ENCODE measurements at regions not wholly inside any gene's neighbourhood (a gene's known extent, or its start where the extent isn't known, plus 50 kb on each side); places are given as distances from the start of the nearest gene placed in this dataset.

DNA sequence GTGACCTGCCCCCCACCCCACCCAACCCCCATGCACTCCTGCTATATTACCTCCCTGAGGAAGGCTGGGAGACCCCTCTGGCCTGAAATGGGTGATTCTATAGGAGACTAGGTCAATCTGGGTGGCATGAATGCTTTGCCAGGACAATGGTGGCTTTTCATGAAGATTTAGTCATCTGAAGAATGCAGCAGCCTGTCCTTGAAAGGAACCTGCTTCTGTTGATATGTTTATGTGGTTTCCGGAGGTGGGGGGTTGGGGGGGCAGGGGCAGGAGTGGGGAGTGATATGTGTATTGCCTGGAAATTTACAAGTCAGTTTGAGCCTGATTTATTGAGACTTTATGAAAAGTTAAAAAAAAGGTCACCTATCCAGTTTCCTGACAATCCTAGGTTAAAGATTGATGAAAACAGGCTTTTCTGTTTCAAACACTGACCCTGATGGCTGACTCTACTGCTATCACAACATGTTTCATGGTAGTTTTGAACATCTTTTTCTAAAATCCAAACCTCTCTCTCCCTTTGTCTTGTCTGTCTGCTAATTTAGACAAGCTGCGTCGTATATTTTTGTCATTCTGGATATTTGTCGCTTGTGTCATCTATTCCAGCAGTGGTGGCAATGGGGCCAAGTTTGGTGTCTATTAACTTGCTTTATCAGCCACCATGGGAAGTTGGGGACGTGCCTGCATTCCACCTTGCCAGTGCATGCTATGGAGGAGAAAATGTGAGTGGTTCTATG is 153.7 kb upstream of the EGFLAM start:
- no peak overlapping the region for H3K27ac ChIP-seq
- no peak overlapping the region for H3K4me3 ChIP-seq
- H3K9me3 ChIP-seq, result no peaks in the 10 kb centered on the region
- no peaks in the 10 kb centered on the region for H3K4me1 ChIP-seq
- intact Hi-C loops (cut with DNase I), result no loop called here
- no peaks in the 10 kb centered on the region for H3K36me3 ChIP-seq
- TF ChIP-seq, protein P1, sequence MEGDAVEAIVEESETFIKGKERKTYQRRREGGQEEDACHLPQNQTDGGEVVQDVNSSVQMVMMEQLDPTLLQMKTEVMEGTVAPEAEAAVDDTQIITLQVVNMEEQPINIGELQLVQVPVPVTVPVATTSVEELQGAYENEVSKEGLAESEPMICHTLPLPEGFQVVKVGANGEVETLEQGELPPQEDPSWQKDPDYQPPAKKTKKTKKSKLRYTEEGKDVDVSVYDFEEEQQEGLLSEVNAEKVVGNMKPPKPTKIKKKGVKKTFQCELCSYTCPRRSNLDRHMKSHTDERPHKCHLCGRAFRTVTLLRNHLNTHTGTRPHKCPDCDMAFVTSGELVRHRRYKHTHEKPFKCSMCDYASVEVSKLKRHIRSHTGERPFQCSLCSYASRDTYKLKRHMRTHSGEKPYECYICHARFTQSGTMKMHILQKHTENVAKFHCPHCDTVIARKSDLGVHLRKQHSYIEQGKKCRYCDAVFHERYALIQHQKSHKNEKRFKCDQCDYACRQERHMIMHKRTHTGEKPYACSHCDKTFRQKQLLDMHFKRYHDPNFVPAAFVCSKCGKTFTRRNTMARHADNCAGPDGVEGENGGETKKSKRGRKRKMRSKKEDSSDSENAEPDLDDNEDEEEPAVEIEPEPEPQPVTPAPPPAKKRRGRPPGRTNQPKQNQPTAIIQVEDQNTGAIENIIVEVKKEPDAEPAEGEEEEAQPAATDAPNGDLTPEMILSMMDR (IDR thresholded peaks at IDR 0.05), result no peak
- DNase-seq, result no peak
- no peaks in the 10 kb centered on the region for H3K27me3 ChIP-seq (ENCODE audit: low read depth)
- no peak for ATAC-seq

DNA sequence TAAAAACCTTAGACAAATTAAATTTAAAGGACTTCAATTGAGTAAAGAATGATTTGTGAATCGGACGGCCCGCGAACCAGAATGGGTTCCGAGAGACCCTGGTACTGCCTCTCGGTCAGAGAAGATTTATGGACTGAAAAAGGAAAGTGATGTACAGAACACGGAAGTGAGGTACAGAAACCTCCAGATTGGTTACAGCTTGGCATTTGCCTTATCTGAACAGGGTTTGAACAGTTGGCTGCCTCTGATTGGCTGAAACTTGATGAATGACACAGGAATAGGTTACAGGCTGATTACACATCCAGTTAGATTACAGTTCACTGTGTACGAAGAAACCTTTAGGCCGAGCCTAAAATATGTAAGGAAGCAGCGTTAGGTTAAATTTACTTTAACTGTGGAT is 156.5 kb upstream of the EGFLAM start:
- intact Hi-C loops (cut with DNase I), result no loop called here
- H3K36me3 ChIP-seq, result no peaks in the 10 kb centered on the region
- H3K27me3 ChIP-seq (ENCODE audit: low read depth), result no peaks in the 10 kb centered on the region
- TF ChIP-seq, protein P1 (IDR thresholded peaks at IDR 0.05), result no peak
- H3K9me3 ChIP-seq, result no peaks in the 10 kb centered on the region
- H3K27ac ChIP-seq, result no peak overlapping the region
- DNase-seq, result no peak
- no peaks in the 10 kb centered on the region for H3K4me1 ChIP-seq
- no peak for ATAC-seq
- H3K4me3 ChIP-seq, result no peak overlapping the region

DNA sequence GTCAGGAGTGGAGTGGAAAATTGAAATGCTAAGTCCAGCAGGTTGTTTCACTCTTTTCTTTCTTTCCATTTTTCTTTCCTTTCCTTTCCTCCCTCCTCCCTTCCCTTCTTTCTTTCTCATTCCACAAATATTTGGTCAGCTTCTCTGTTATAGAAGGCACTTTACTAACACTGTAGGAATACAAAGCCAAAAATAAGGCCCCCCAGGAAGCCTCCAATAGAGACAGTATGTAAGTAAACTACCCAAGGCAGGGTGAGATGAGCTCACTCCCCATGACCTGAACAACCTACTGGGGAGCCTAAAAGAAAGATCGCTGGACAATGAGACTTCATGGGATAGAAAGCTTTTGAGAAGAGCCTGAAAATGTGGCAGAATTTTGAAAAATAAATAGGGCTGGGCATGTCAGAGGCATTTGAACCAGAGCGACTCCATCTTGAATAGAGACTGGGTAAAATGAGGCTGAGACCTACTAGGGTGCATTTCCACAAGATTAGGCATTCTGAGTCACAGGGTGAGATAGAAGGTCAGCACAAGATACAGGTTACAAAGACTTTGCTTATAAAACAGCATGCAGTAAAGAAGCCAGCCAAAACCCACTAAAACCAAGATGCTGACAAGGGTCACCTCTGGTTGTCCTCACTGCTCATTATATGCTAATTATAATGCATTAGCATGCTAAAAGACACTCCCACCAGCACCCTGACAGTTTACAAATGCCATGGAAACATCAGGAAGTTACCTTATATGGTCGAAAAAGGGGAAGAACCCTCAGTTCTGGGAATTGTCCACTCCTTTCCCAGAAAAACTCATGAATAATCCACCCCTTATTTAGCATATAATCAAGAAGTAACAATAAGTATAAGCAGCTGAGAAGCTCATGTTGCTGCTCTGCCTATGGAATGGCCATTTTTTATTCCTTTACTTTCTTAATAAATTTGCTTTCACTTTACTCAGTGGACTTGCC is 158.9 kb upstream of the EGFLAM start:
- H3K27me3 ChIP-seq (ENCODE audit: low read depth), result no peaks in the 10 kb centered on the region
- H3K27ac ChIP-seq, result no peak overlapping the region
- no peak overlapping the region for H3K4me3 ChIP-seq
- intact Hi-C loops (cut with DNase I), result no loop called here
- no peaks in the 10 kb centered on the region for H3K9me3 ChIP-seq
- TF ChIP-seq, protein P1 (IDR thresholded peaks at IDR 0.05), result no peak
- no peak for ATAC-seq
- no peaks in the 10 kb centered on the region for H3K36me3 ChIP-seq
- H3K4me1 ChIP-seq, result no peaks in the 10 kb centered on the region
- no peak for DNase-seq

DNA sequence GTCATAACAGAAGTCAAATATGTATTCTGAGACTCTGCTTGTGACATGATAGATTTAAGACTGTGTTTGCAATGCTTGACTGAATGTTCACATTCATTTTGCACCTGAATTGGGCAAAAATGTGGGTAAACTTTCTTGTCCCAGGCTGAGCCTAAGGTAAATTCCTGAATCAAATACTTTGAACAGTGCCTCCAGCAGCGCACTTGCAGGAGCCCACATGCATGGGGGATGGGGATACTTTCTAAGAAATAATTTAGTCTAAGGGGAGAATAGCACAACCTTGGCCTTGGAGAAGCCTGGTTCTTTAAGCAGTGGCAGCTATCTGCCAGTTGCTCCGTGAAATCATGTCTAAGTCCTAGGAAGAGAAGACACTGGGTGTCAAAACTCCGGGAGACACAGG is 163.5 kb upstream of the EGFLAM start:
- H3K4me1 ChIP-seq, result no peaks in the 10 kb centered on the region
- TF ChIP-seq, protein P1 (IDR thresholded peaks at IDR 0.05), result no peak
- intact Hi-C loops (cut with DNase I), result no loop called here
- DNase-seq (no peak), ATAC-seq (no peak)
- no peaks in the 10 kb centered on the region for H3K36me3 ChIP-seq
- H3K4me3 ChIP-seq, result no peak overlapping the region
- H3K9me3 ChIP-seq, result no peaks in the 10 kb centered on the region
- H3K27ac ChIP-seq, result no peak overlapping the region
- H3K27me3 ChIP-seq (ENCODE audit: low read depth), result no peaks in the 10 kb centered on the region

DNA sequence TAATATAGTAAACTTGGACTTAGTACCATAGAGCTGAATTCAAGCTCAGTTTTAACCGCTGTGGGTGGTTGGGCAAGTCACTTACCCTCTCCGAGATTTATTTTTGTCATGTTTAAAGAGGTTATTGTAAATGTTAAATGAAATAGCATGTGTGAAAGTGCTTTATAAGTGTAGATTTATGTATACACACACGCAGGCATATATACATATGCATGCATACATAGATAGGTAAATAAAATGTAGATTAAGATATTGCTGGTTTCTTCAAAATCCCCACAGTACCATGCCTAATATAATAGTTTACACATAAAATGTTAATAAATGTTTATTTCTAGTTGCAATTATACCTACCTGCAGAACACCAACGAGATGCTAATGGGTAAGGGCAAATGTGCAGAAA is 164.5 kb upstream of the EGFLAM start:
- no peaks in the 10 kb centered on the region for H3K4me1 ChIP-seq
- no peak overlapping the region for H3K4me3 ChIP-seq
- TF ChIP-seq, protein P1 (IDR thresholded peaks at IDR 0.05), result no peak
- no peak for ATAC-seq
- no peaks in the 10 kb centered on the region for H3K27me3 ChIP-seq (ENCODE audit: low read depth)
- intact Hi-C loops (cut with DNase I), result no loop called here
- no peaks in the 10 kb centered on the region for H3K36me3 ChIP-seq
- no peak for DNase-seq
- no peak overlapping the region for H3K27ac ChIP-seq
- no peaks in the 10 kb centered on the region for H3K9me3 ChIP-seq
